Neural cell (in vitro differentiated cells): ENCODE measurements at regions not wholly inside any gene's neighbourhood (a gene's known extent, or its start where the extent isn't known, plus 50 kb on each side); places are given as distances from the start of the nearest gene placed in this dataset.

Experiments used
- H2AFZ ChIP-seq: fragments of 200-600, 300-800 bp; sonication (generic), shearing (Covaris generic); 2 replicates; pipeline ENCODE4 v1.6.0; 2014; ENCODE audit warnings: low read depth, mild to moderate bottlenecking, antibody characterized with exemption, low read length, moderate library complexity
- H3F3A ChIP-seq: fragments of 200-600 bp; shearing (Covaris generic); 2 replicates; pipeline ENCODE4 v1.6.1; 2016; ENCODE audit warnings: mild to moderate bottlenecking, moderate library complexity, mixed read lengths, antibody characterized with exemption, low read length; ENCODE audit not compliant: insufficient read depth, poor library complexity, severe bottlenecking
- H3K27ac ChIP-seq: fragments of 200-600, 300-800 bp; sonication (generic), shearing (Covaris generic); 2 replicates; pipeline ENCODE4 v1.5.1; 2014; ENCODE audit warnings: mild to moderate bottlenecking, low read length, moderate library complexity
- H3K27me3 ChIP-seq: fragments of 300-800, 200-600 bp; sonication (generic), shearing (Covaris generic); 2 replicates; pipeline ENCODE4 v1.6.0; 2014; ENCODE audit warnings: mild to moderate bottlenecking, low read depth, low read length, moderate library complexity; ENCODE audit not compliant: insufficient read depth
- H3K36me3 ChIP-seq: fragments of 300-800, 200-600 bp; sonication (generic), shearing (Covaris generic); 2 replicates; pipeline ENCODE4 v1.5.1; 2014; ENCODE audit warnings: mild to moderate bottlenecking, antibody characterized with exemption, low read length, moderate library complexity; ENCODE audit not compliant: insufficient read depth
- H3K4me2 ChIP-seq: fragments of 300-800, 200-600 bp; sonication (generic), shearing (Covaris generic); 2 replicates; pipeline ENCODE4 v1.6.0; 2014; ENCODE audit warnings: mild to moderate bottlenecking, low read length
- H3K4me3 ChIP-seq: fragments of 300-800, 200-600 bp; sonication (generic), shearing (Covaris generic); 2 replicates; pipeline ENCODE4 v1.5.1; 2014; ENCODE audit warnings: mild to moderate bottlenecking, low read length, moderate library complexity
- H3K79me2 ChIP-seq: fragments of 200-600 bp; shearing (Covaris generic); replicated peaks from 2 replicates; pipeline ENCODE4 v1.6.0; 2014; ENCODE audit warnings: mild to moderate bottlenecking, low read length, moderate library complexity; ENCODE audit not compliant: insufficient read depth
- H3K9ac ChIP-seq: fragments of 300-800, 200-600 bp; sonication (generic), shearing (Covaris generic); 2 replicates; pipeline ENCODE4 v1.6.1; 2016; ENCODE audit warnings: mild to moderate bottlenecking, low read length, mixed read lengths
- H3K9me2 ChIP-seq: fragments of 200-600 bp; shearing (Covaris generic); 2 replicates; pipeline ENCODE4 v1.6.1; 2016; ENCODE audit warnings: mild to moderate bottlenecking, low read length, mixed read lengths; ENCODE audit not compliant: insufficient read depth
- H3K9me3 ChIP-seq: fragments of 200-600, 300-800 bp; sonication (generic), shearing (Covaris generic); 2 replicates; pipeline ENCODE4 v1.6.1; 2016; ENCODE audit warnings: mild to moderate bottlenecking, mixed run types, low read length, moderate library complexity, mixed read lengths
- H4K20me1 ChIP-seq: fragments of 200-600 bp; shearing (Covaris generic); 2 replicates; pipeline ENCODE4 v1.6.1; 2016; ENCODE audit warnings: mild to moderate bottlenecking, mixed run types; ENCODE audit not compliant: insufficient read depth
- CTCF ChIP-seq: fragments of 450-650 bp; IDR thresholded peaks from 2 replicates; pipeline ENCODE4 v1.5.1; 2014; ENCODE audit warnings: antibody characterized with exemption, mild to moderate bottlenecking, moderate library complexity; ENCODE audit not compliant: poor library complexity, severe bottlenecking
- EP300 ChIP-seq: fragments of 450-650 bp; conservative IDR thresholded peaks from 2 replicates; pipeline ENCODE4 v1.6.1; 2014; ENCODE audit warnings: antibody characterized with exemption, mild to moderate bottlenecking, moderate library complexity; ENCODE audit not compliant: poor library complexity, severe bottlenecking
- EZH2 ChIP-seq: fragments of 200-600, 300-800 bp; shearing (Covaris generic), sonication (generic); IDR thresholded peaks from 2 replicates; pipeline ENCODE4 v1.6.1; 2014; ENCODE audit warnings: antibody characterized with exemption, low read length, borderline replicate concordance, mild to moderate bottlenecking; ENCODE audit not compliant: insufficient read depth, poor library complexity, severe bottlenecking
- MXI1 ChIP-seq: fragments of 450-650 bp; conservative IDR thresholded peaks from 2 replicates; pipeline ENCODE4 v1.6.1; 2014; ENCODE audit warnings: antibody characterized with exemption, mild to moderate bottlenecking; ENCODE audit not compliant: poor library complexity, severe bottlenecking
- POLR2AphosphoS5 ChIP-seq: IDR thresholded peaks from 2 replicates; pipeline ENCODE4 v1.6.1; 2012
- RAD21 ChIP-seq: fragments of 450-650 bp; conservative IDR thresholded peaks from 2 replicates; pipeline ENCODE4 v1.6.1; 2014; ENCODE audit warnings: antibody characterized with exemption, mild to moderate bottlenecking, moderate library complexity
- REST ChIP-seq: IDR thresholded peaks from 2 replicates; pipeline ENCODE4 v1.6.1; 2012; ENCODE audit warnings: borderline replicate concordance
- SMC3 ChIP-seq: fragments of 450-650 bp; conservative IDR thresholded peaks from 2 replicates; pipeline ENCODE4 v1.6.1; 2014; ENCODE audit warnings: antibody characterized with exemption, mild to moderate bottlenecking, moderate library complexity; ENCODE audit not compliant: poor library complexity
- TAF1 ChIP-seq: IDR thresholded peaks from 2 replicates; pipeline ENCODE4 v1.6.1; 2012; ENCODE audit warnings: low read depth

GRCh38 chr2:217049956-217050355, 190.1 kb upstream of the TNP1 start:
- Histone ChIP-seq H3K9me3 (no peaks in the 10 kb centered on the region), H3K4me2 (no peak overlapping the region), H3K79me2 (no peaks in the 10 kb centered on the region), H4K20me1 (no peaks in the 10 kb centered on the region), H3K9ac (no peak overlapping the region), H3K36me3 (no peaks in the 10 kb centered on the region), H2AFZ (no peak overlapping the region), H3K9me2 (no peaks in the 10 kb centered on the region), H3K4me3 (no peak overlapping the region), H3K27ac (no peak overlapping the region), H3K27me3 (no peaks in the 10 kb centered on the region), H3F3A (no peaks in the 10 kb centered on the region)
- TF ChIP-seq RAD21 (no peak), REST (no peak), SMC3 (no peak), TAF1 (no peak), CTCF (no peak), MXI1 (no peak), EZH2 (no peak), EP300 (no peak)

GRCh38 chr2:217049422-217049821, 189.6 kb upstream of the TNP1 start:
- H2AFZ ChIP-seq: no peak overlapping the region
- H3K27ac ChIP-seq: no peak overlapping the region
- H4K20me1 ChIP-seq: no peaks in the 10 kb centered on the region
- no peak overlapping the region for H3K4me3 ChIP-seq
- H3K4me2 ChIP-seq: no peak overlapping the region
- H3K9me3 ChIP-seq: no peaks in the 10 kb centered on the region
- no peaks in the 10 kb centered on the region for H3K27me3 ChIP-seq
- H3F3A ChIP-seq: no peaks in the 10 kb centered on the region
- no peaks in the 10 kb centered on the region for H3K79me2 ChIP-seq
- H3K36me3 ChIP-seq: no peaks in the 10 kb centered on the region
- no peaks in the 10 kb centered on the region for H3K9me2 ChIP-seq
- TF ChIP-seq POLR2AphosphoS5 (no peak), EP300 (no peak), MXI1 (no peak), RAD21 (no peak), SMC3 (no peak)
- no peak overlapping the region for H3K9ac ChIP-seq

- Histone ChIP-seq H3K27me3 (no peaks in the 10 kb centered on the region), H3K4me2 (no peak overlapping the region), H3K27ac (no peak overlapping the region), H4K20me1 (no peaks in the 10 kb centered on the region), H2AFZ (no peak overlapping the region), H3K9ac (no peak overlapping the region), H3K9me3 (no peaks in the 10 kb centered on the region), H3K36me3 (no peaks in the 10 kb centered on the region), H3K9me2 (no peaks in the 10 kb centered on the region), H3K79me2 (no peaks in the 10 kb centered on the region), H3K4me3 (no peak overlapping the region), H3F3A (no peaks in the 10 kb centered on the region)
- TF ChIP-seq SMC3 (no peak), EP300 (no peak), CTCF (no peak), EZH2 (no peak), REST (no peak), MXI1 (no peak), TAF1 (no peak), POLR2AphosphoS5 (no peak), RAD21 (no peak)
Observed at GRCh38 chr2:217048730-217049129, 188.9 kb upstream of the TNP1 start.
